K562 (cell line): ENCODE measurements at regions not wholly inside any gene's neighbourhood (a gene's known extent, or its start where the extent isn't known, plus 50 kb on each side); places are given as distances from the start of the nearest gene placed in this dataset.

Experiments
- BHLHE40 ChIP-seq: IDR thresholded peaks from 2 replicates; pipeline ENCODE4 v1.6.1; 2011; ENCODE audit warnings: low read length, improper control_type of control experiment
- BMI1 ChIP-seq: fragments of 150-350 bp; IDR thresholded peaks from 2 replicates; pipeline ENCODE4 v1.6.1; 2014; ENCODE audit warnings: low read length
- CHD1 ChIP-seq: fragments of 200-600 bp; sonication (generic); IDR thresholded peaks from one replicate; pipeline ENCODE4 v1.6.1; 2012; ENCODE audit warnings: mild to moderate bottlenecking, moderate library complexity, low read length, inconsistent platforms
- CTCF ChIP-seq, 3 experiments: IDR thresholded peaks in 2 of 3; conservative IDR thresholded peaks in 1 of 3; 2 replicates each; pipeline ENCODE4 v1.5.1; 2011 to 2012; ENCODE audit warnings: low read length in 3 of 3, mild to moderate bottlenecking in 3 of 3, control low read depth in 2 of 3, improper control_type of control experiment in 1 of 3, inconsistent platforms in 1 of 3, low read depth in 1 of 3, mixed read lengths in 1 of 3, moderate library complexity in 1 of 3; ENCODE audit not compliant: insufficient read depth in 2 of 3
- ELF1 ChIP-seq: fragments of 200-800 bp; sonication (Bioruptor generic); IDR thresholded peaks from 2 replicates; pipeline ENCODE4 v1.6.1; 2016; ENCODE audit warnings: missing genetic modification characterization, missing compliant biosample characterization
- ESRRB ChIP-seq: fragments of 250-450 bp; sonication (Bioruptor Pico); IDR thresholded peaks from 2 replicates; pipeline ENCODE4 v1.5.0; 2020; ENCODE audit warnings: mild to moderate bottlenecking, moderate library complexity, borderline replicate concordance
- POLR2A ChIP-seq: fragments of 450-650 bp; conservative IDR thresholded peaks from 2 replicates; pipeline ENCODE4 v1.6.1; 2016
- SETDB1 ChIP-seq: IDR thresholded peaks from one replicate; pipeline ENCODE4 v1.6.1; 2012; ENCODE audit warnings: low read length, control low read depth, inconsistent platforms
- STAG1 ChIP-seq: sonication (generic); formaldehyde crosslinking; IDR thresholded peaks from 2 replicates; pipeline ENCODE4 v1.5.0; 2020; ENCODE audit warnings: missing genetic modification reagents, borderline replicate concordance
- TEAD4 ChIP-seq, 2 experiments: sonication (generic) in 1 of 2; formaldehyde crosslinking in 1 of 2; IDR thresholded peaks; 2 replicates each; pipeline versions ENCODE4 v1.6.1 to v1.8.0; 2012 to 2022; ENCODE audit warnings: borderline replicate concordance in 1 of 2, inconsistent platforms in 1 of 2, low read length in 1 of 2, mild to moderate bottlenecking in 1 of 2, missing genetic modification reagents in 1 of 2
- ZNF124 ChIP-seq: sonication (generic); formaldehyde crosslinking; IDR thresholded peaks from 2 replicates; pipeline ENCODE4 v1.8.1; 2022; ENCODE audit warnings: missing genetic modification reagents
- ZNF274 ChIP-seq: IDR thresholded peaks from 2 replicates; pipeline ENCODE4 v1.6.1; 2011; ENCODE audit warnings: low read depth, mild to moderate bottlenecking, low read length, moderate library complexity, borderline replicate concordance

- TF ChIP-seq POLR2A = no peak
- no peak for TF ChIP-seq CHD1
- TF ChIP-seq SETDB1 = no peak
- no peak for TF ChIP-seq ZNF124 (CRISPR knock-in tag)
- TF ChIP-seq ZNF274 = no peak
- no peak for TF ChIP-seq BHLHE40
- TF ChIP-seq STAG1 (CRISPR knock-in tag) = no peak
- no peak for TF ChIP-seq CTCF (IDR thresholded peaks at IDR 0.05 in 2 of 3, conservative IDR thresholded peaks at IDR 0.05 in 1 of 3; ENCODE audit: insufficient read depth in 2 of 3, low read depth in 1 of 3, low read length in 3 of 3)
- no peak for TF ChIP-seq ELF1
- TF ChIP-seq TEAD4 (IDR thresholded peaks at IDR 0.05; ENCODE audit: low read length) = no peak
- no peak for TF ChIP-seq TEAD4 (CRISPR knock-in tag; IDR thresholded peaks at IDR 0.05; ENCODE audit: borderline replicate concordance)
- no peak for TF ChIP-seq ESRRB
- TF ChIP-seq BMI1 = no peak
Measured at GRCh38 chr9:107786561-107786960, 297.0 kb upstream of the KLF4 start.
